ENCODE measurements at regions not wholly inside any gene's neighbourhood (a gene's known extent, or its start where the extent isn't known, plus 50 kb on each side); places are given as distances from the start of the nearest gene placed in this dataset.

GRCh38 chr15:66841953-66842681 lies 140.1 kb downstream of the SMAD6 start:
- Histone ChIP-seq H2BK120ac (ENCODE audit: low read depth, low read length) (peak overlapping the region; percentile 64), H3K36me3 (ENCODE audit: control insufficient read depth, insufficient read depth, low read length) (peaks cover 1% of the 10 kb centered on the region; the same call in 1 of the 2 replicates), H3K9me3 (ENCODE audit: control insufficient read depth, insufficient read depth, low read length) (no peaks in the 10 kb centered on the region), H3K9me1 (ENCODE audit: insufficient read depth, low read length) (peaks cover 24% of the 10 kb centered on the region), H3K79me1 (ENCODE audit: low read depth in 1 of 2, low read length in 2 of 2) (peaks cover 26 to 51% of the 10 kb centered on the region in 2 experiments), H4K20me1 (ENCODE audit: insufficient read depth, low read length) (no peaks in the 10 kb centered on the region; the same call in 1 of the 2 replicates), H2BK15ac (ENCODE audit: low read depth, low read length) (peak overlapping the region; percentile 74), H3K9ac (ENCODE audit: low read depth, low read length) (peak overlapping the region; percentile 74), H3K4me1 (ENCODE audit: control insufficient read depth, insufficient read depth, low read length) (peaks cover 29% of the 10 kb centered on the region), H3K4me3 (ENCODE audit: insufficient read depth, low read depth, low read length) (peak overlapping the region; percentile 28), H3K4me2 (ENCODE audit: low read depth, low read length) (peak overlapping the region; percentile 46), H3K56ac (ENCODE audit: extremely low read depth, insufficient read depth, low read length) (peak overlapping the region; percentile 83), H2AFZ (replicated peaks; ENCODE audit: low read length, poor library complexity) (peak overlapping the region; percentile 75), H4K8ac (ENCODE audit: low read depth in 2 of 2, low read length in 2 of 2) (peak overlapping the region; percentile 90 to 95), H3K4ac (ENCODE audit: low read depth, low read length) (peak overlapping the region; percentile 86), H3K27ac (ENCODE audit: insufficient read depth, low read length) (peak overlapping the region; percentile 98), H4K91ac (ENCODE audit: insufficient read depth, low read depth, low read length) (peak overlapping the region; percentile 88), H3K27me3 (ENCODE audit: control insufficient read depth, insufficient read depth, low read length) (no peaks in the 10 kb centered on the region), H2BK5ac (ENCODE audit: low read depth, low read length, poor library complexity, severe bottlenecking) (peak overlapping the region; percentile 82), H3K14ac (replicated peaks; ENCODE audit: low read depth, low read length) (peak overlapping the region; percentile 19), H3K23ac (ENCODE audit: low read depth, low read length) (peak overlapping the region; percentile 82), H2AK5ac (ENCODE audit: low read depth, low read length) (peak overlapping the region; percentile 98), H2BK20ac (ENCODE audit: low read depth, low read length) (peak overlapping the region; percentile 86), H4K5ac (ENCODE audit: low read depth, low read length) (peak overlapping the region; percentile 86), H3K18ac (ENCODE audit: low read depth, low read length) (peak overlapping the region; percentile 55), H2AK9ac (replicated peaks; ENCODE audit: low read depth, low read length, poor library complexity) (peak overlapping the region; percentile 90)
- in situ Hi-C loops (cut with MboI; ENCODE audit: low sequenced_read_pairs) (loop anchor here (25.0 kb wide), 1 partner anchor 130 kb away; the partner anchor contains the start of gene SMAD6), intact Hi-C loops (cut with micrococcal nuclease) (loop anchor here (5.0 kb wide), 1 partner anchor 40 kb away; no protein-coding TSS in a partner anchor), dilution Hi-C loops (cut with HindIII; ENCODE audit: low sequenced_read_pairs, unreplicated experiment) (no loop called here)
- CTCF ChIA-PET, result interaction anchor here (0.6 to 1.5 kb wide), 2 partner anchors 10 to 52 kb away, joined by 4 read pairs; no protein-coding TSS in a partner anchor
- POLR2A ChIA-PET (ENCODE audit: unreplicated experiment), result interaction anchor here (0.6 to 1.1 kb wide), 5 partner anchors 17 to 140 kb away, joined by 3 to 7 read pairs (median 6); partner anchors contain the start of gene SMAD6
- DNase-seq (peak; percentile 89), ATAC-seq (ENCODE audit: low read depth) (peak; percentile 94)
- WGBS, 2 experiments (ENCODE audit: extremely low coverage in 2 of 2, insufficient read length in 1 of 2), result 0% methylated on average over 10 of the region's 50 CpGs; no CpG with 5 or more reads in 1 of the 2 experiments
- BruUV-seq (replicated peaks), result no TSS peak
- TF ChIP-seq CTCF (conservative IDR thresholded peaks at IDR 0.05; ENCODE audit: low read depth, low read length), result 0 out of 2 replicates have a peak, but pooled peaks have one; percentile 1
- TF ChIP-seq FOS (IDR thresholded peaks at IDR 0.05; ENCODE audit: low read depth, low read length), result peak; percentile 77
- TF ChIP-seq RCOR1 (IDR thresholded peaks at IDR 0.05; ENCODE audit: insufficient replicate concordance, low read length), result no peak
- TF ChIP-seq USF2 (IDR thresholded peaks at IDR 0.05; ENCODE audit: low read depth, low read length), result no peak
- peak; percentile 99 for TF ChIP-seq BHLHE40 (IDR thresholded peaks at IDR 0.05; ENCODE audit: low read depth, low read length)
- no peak for TF ChIP-seq CHD1 (IDR thresholded peaks at IDR 0.05; ENCODE audit: low read depth, low read length)
- peak; percentile 81 for TF ChIP-seq MAZ (IDR thresholded peaks at IDR 0.05; ENCODE audit: borderline replicate concordance, low read depth, low read length)
- TF ChIP-seq POLR2A (IDR thresholded peaks at IDR 0.05; ENCODE audit: low read depth, low read length), result peak; percentile 61
